ENCODE measurements at regions not wholly inside any gene's neighbourhood (a gene's known extent, or its start where the extent isn't known, plus 50 kb on each side); places are given as distances from the start of the nearest gene placed in this dataset.

- intact Hi-C loops (cut with micrococcal nuclease; ENCODE audit: unreplicated experiment) = no loop called here
- Histone ChIP-seq H3K4me2 (ENCODE audit: low read depth, low read length) (no peak overlapping the region), H3K79me2 (ENCODE audit: insufficient read depth, low read length) (no peaks in the 10 kb centered on the region), H3K4me1 (ENCODE audit: insufficient read depth, low read length) (no peaks in the 10 kb centered on the region), H2AFZ (ENCODE audit: low read length) (no peak overlapping the region), H3K27me3 (ENCODE audit: control insufficient read depth in 1 of 2, insufficient read depth in 2 of 2, low read length in 2 of 2) (no peaks in the 10 kb centered on the region), H4K20me1 (ENCODE audit: insufficient read depth, low read length) (no peaks in the 10 kb centered on the region), H3K9ac (ENCODE audit: insufficient read depth, low read depth, low read length) (no peak overlapping the region), H3K9me3 (ENCODE audit: low read length) (peaks cover 14% of the 10 kb centered on the region), H3K4me3 (replicated peaks in 1 of 3; ENCODE audit: insufficient read depth in 1 of 3, low read depth in 2 of 3, low read length in 3 of 3) (no peak overlapping the region), H3K27ac (ENCODE audit: extremely low read length, insufficient read depth, low read length) (no peak overlapping the region), H3K36me3 (replicated peaks in 1 of 2; ENCODE audit: control insufficient read depth in 1 of 2, insufficient read depth in 2 of 2, low read length in 2 of 2) (no peaks in the 10 kb centered on the region)
- no peak for DNase-seq (ENCODE audit: low spot score)
- no peak for FAIRE-seq
- 89% methylated on average over 1 of the region's 1 CpG for WGBS (ENCODE audit: low lambda C conversion rate)
- in situ Hi-C loops (cut with HindIII; ENCODE audit: extremely low pct_ligation_motif_present, low pct_unique_long_range_greater_than_20kb) = no loop called here
- peak; percentile 27; the same call in 1 of the 3 replicates for ATAC-seq
- ChIA-PET CTCF (ENCODE audit: low intra/inter-chr PET ratio, low total read pairs) (no interaction called here), POLR2A (no interaction called here)
- TF ChIP-seq SMAD3 (CRISPR knock-in tag; IDR thresholded peaks at IDR 0.05) = no peak
- TF ChIP-seq HCFC1 (IDR thresholded peaks at IDR 0.05; ENCODE audit: low read depth, low read length) = no peak
- no TSS peak for BruUV-seq (replicated peaks)
Observed at GRCh38 chr2:193885419-193885818, 1690.7 kb upstream of the TMEFF2 start.

GRCh38 chr2:193883820-193884219 is 1689.1 kb upstream of the TMEFF2 start:
- no peak overlapping the region for H3K27ac ChIP-seq (ENCODE audit: extremely low read length, insufficient read depth, low read length)
- ChIA-PET CTCF (ENCODE audit: low intra/inter-chr PET ratio, low total read pairs) (no interaction called here), POLR2A (no interaction called here)
- no peaks in the 10 kb centered on the region for H4K20me1 ChIP-seq (ENCODE audit: insufficient read depth, low read length)
- H3K9me3 ChIP-seq (ENCODE audit: low read length) = peaks cover 14% of the 10 kb centered on the region
- no peak overlapping the region for H2AFZ ChIP-seq (ENCODE audit: low read length)
- H3K9ac ChIP-seq (ENCODE audit: insufficient read depth, low read depth, low read length) = no peak overlapping the region
- no peak for TF ChIP-seq KMT2A (CRISPR knock-in tag; IDR thresholded peaks at IDR 0.05)
- no peak for TF ChIP-seq ZNF256 (CRISPR knock-in tag; conservative IDR thresholded peaks at IDR 0.05)
- TF ChIP-seq TGIF2 (CRISPR knock-in tag; IDR thresholded peaks at IDR 0.05) = no peak
- TF ChIP-seq ETV5 (CRISPR knock-in tag; IDR thresholded peaks at IDR 0.05; ENCODE audit: borderline replicate concordance) = no peak
- TF ChIP-seq KDM4B (CRISPR knock-in tag; IDR thresholded peaks at IDR 0.05) = no peak
- no peak for TF ChIP-seq ZSCAN30 (CRISPR knock-in tag; IDR thresholded peaks at IDR 0.05)
- TF ChIP-seq AHDC1 (CRISPR knock-in tag; IDR thresholded peaks at IDR 0.05; ENCODE audit: borderline replicate concordance) = no peak
- TF ChIP-seq REPIN1 (CRISPR knock-in tag; IDR thresholded peaks at IDR 0.05; ENCODE audit: borderline replicate concordance, low read depth) = no peak
- TF ChIP-seq ETV6 (CRISPR knock-in tag; conservative IDR thresholded peaks at IDR 0.05) = no peak
- TF ChIP-seq ZNF761 (CRISPR knock-in tag; conservative IDR thresholded peaks at IDR 0.05) = no peak
- BruUV-seq (replicated peaks) = no TSS peak
- H3K4me3 ChIP-seq (replicated peaks in 1 of 3; ENCODE audit: insufficient read depth in 1 of 3, low read depth in 2 of 3, low read length in 3 of 3) = no peak overlapping the region
- FAIRE-seq (no peak), DNase-seq (ENCODE audit: low spot score) (no peak), ATAC-seq (no peak)
- H3K27me3 ChIP-seq (ENCODE audit: control insufficient read depth in 1 of 2, insufficient read depth in 2 of 2, low read length in 2 of 2) = no peaks in the 10 kb centered on the region
- in situ Hi-C loops (cut with HindIII; ENCODE audit: extremely low pct_ligation_motif_present, low pct_unique_long_range_greater_than_20kb) = no loop called here
- intact Hi-C loops (cut with micrococcal nuclease; ENCODE audit: unreplicated experiment) = no loop called here
- no peak overlapping the region for H3K4me2 ChIP-seq (ENCODE audit: low read depth, low read length)
- H3K79me2 ChIP-seq (ENCODE audit: insufficient read depth, low read length) = no peaks in the 10 kb centered on the region
- H3K36me3 ChIP-seq (replicated peaks in 1 of 2; ENCODE audit: control insufficient read depth in 1 of 2, insufficient read depth in 2 of 2, low read length in 2 of 2) = no peaks in the 10 kb centered on the region
- no peaks in the 10 kb centered on the region for H3K4me1 ChIP-seq (ENCODE audit: insufficient read depth, low read length)
